ENCODE measurements at regions not wholly inside any gene's neighbourhood (a gene's known extent, or its start where the extent isn't known, plus 50 kb on each side); places are given as distances from the start of the nearest gene placed in this dataset.

DNA sequence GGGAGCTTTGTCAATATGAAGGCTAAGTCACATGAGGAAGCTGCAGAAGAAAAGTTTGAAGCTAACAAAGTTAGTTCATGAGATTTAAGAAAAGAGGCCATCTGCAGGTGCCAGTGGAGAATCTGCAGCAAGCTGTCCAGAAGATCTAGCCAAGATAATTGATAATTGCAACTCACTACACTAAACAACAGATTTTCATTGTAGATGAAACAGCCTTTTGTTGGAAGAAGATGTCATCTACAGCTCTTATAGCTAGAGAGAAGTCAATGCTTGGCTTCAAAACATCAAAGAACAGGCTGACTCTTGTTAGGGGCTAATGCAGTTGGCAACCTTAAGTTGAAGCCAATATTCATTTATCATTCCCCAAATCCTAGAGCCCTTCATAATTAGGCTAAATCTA lies 83.7 kb downstream of the RIN2 start:
- TF ChIP-seq TOX (CRISPR knock-in tag; IDR thresholded peaks at IDR 0.05; ENCODE audit: borderline replicate concordance) (no peak), ZFP3 (CRISPR knock-in tag; IDR thresholded peaks at IDR 0.05) (no peak), ESRRG (CRISPR knock-in tag; IDR thresholded peaks at IDR 0.05) (no peak), ZC3H10 (CRISPR knock-in tag; IDR thresholded peaks at IDR 0.05) (no peak), ISL1 (CRISPR knock-in tag; IDR thresholded peaks at IDR 0.05) (no peak), ARNTL (CRISPR knock-in tag; IDR thresholded peaks at IDR 0.05; ENCODE audit: borderline replicate concordance, low read depth) (no peak), ZNF70 (CRISPR knock-in tag; IDR thresholded peaks at IDR 0.05) (no peak), OSR1 (CRISPR knock-in tag; IDR thresholded peaks at IDR 0.05) (no peak), PPARA (CRISPR knock-in tag; IDR thresholded peaks at IDR 0.05; ENCODE audit: borderline replicate concordance) (no peak), ZFP30 (CRISPR knock-in tag; IDR thresholded peaks at IDR 0.05) (no peak)
- TF ChIP-seq, protein P1, sequence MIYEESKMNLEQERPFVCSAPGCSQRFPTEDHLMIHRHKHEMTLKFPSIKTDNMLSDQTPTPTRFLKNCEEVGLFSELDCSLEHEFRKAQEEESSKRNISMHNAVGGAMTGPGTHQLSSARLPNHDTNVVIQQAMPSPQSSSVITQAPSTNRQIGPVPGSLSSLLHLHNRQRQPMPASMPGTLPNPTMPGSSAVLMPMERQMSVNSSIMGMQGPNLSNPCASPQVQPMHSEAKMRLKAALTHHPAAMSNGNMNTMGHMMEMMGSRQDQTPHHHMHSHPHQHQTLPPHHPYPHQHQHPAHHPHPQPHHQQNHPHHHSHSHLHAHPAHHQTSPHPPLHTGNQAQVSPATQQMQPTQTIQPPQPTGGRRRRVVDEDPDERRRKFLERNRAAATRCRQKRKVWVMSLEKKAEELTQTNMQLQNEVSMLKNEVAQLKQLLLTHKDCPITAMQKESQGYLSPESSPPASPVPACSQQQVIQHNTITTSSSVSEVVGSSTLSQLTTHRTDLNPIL (CRISPR knock-in tag; IDR thresholded peaks at IDR 0.05; ENCODE audit: low read depth): no peak
- TF ChIP-seq, protein P2, sequence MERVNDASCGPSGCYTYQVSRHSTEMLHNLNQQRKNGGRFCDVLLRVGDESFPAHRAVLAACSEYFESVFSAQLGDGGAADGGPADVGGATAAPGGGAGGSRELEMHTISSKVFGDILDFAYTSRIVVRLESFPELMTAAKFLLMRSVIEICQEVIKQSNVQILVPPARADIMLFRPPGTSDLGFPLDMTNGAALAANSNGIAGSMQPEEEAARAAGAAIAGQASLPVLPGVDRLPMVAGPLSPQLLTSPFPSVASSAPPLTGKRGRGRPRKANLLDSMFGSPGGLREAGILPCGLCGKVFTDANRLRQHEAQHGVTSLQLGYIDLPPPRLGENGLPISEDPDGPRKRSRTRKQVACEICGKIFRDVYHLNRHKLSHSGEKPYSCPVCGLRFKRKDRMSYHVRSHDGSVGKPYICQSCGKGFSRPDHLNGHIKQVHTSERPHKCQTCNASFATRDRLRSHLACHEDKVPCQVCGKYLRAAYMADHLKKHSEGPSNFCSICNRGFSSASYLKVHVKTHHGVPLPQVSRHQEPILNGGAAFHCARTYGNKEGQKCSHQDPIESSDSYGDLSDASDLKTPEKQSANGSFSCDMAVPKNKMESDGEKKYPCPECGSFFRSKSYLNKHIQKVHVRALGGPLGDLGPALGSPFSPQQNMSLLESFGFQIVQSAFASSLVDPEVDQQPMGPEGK (CRISPR knock-in tag; IDR thresholded peaks at IDR 0.05; ENCODE audit: borderline replicate concordance): no peak
